GM21367 (cell line): ENCODE measurements at regions not wholly inside any gene's neighbourhood (a gene's known extent, or its start where the extent isn't known, plus 50 kb on each side); places are given as distances from the start of the nearest gene placed in this dataset.

Experiments used
- ATAC-seq: cut with Tn5 transposase; IDR thresholded peaks from one replicate; pipeline ENCODE4 v1.9.1; 2021; ENCODE audit not compliant: unreplicated experiment

GRCh38 chr7:13524076-13524475 lies 465.4 kb downstream of the ETV1 start:
- no peak for ATAC-seq

- no peak for ATAC-seq
Observed at GRCh38 chr7:13532028-13532753, 457.3 kb downstream of the ETV1 start.

GRCh38 chr7:13538669-13539068 lies 450.8 kb downstream of the ETV1 start:
- no peak for ATAC-seq

GRCh38 chr7:13540429-13540828 lies 449.0 kb downstream of the ETV1 start:
- ATAC-seq = no peak

GRCh38 chr7:13541326-13541725 lies 448.1 kb downstream of the ETV1 start:
- no peak for ATAC-seq

GRCh38 chr7:13542451-13542850 lies 447.0 kb downstream of the ETV1 start:
- ATAC-seq = no peak

GRCh38 chr7:13551503-13551902 lies 438.0 kb downstream of the ETV1 start:
- ATAC-seq = no peak

- no peak for ATAC-seq
Observed at GRCh38 chr7:13560441-13560840, 429.0 kb downstream of the ETV1 start.

GRCh38 chr7:13563257-13563656 lies 426.2 kb downstream of the ETV1 start:
- no peak for ATAC-seq

GRCh38 chr7:13563680-13564079 lies 425.8 kb downstream of the ETV1 start:
- ATAC-seq = no peak

GRCh38 chr7:13577566-13578145 lies 411.8 kb downstream of the ETV1 start:
- no peak for ATAC-seq

- ATAC-seq = no peak
Observed at GRCh38 chr7:13578294-13578693, 411.2 kb downstream of the ETV1 start.

- ATAC-seq = no peak
Observed at GRCh38 chr7:13581097-13581496, 408.4 kb downstream of the ETV1 start.

- ATAC-seq = no peak
Observed at GRCh38 chr7:13593854-13594253, 395.6 kb downstream of the ETV1 start.

- ATAC-seq = no peak
Observed at GRCh38 chr7:13602036-13602435, 387.4 kb downstream of the ETV1 start.

GRCh38 chr7:13603016-13603415 lies 386.4 kb downstream of the ETV1 start:
- ATAC-seq = no peak

GRCh38 chr7:13603661-13604060 lies 385.8 kb downstream of the ETV1 start:
- ATAC-seq = no peak

- no peak for ATAC-seq
Observed at GRCh38 chr7:13604178-13604577, 385.3 kb downstream of the ETV1 start.

GRCh38 chr7:13610372-13610771 lies 379.1 kb downstream of the ETV1 start:
- no peak for ATAC-seq

- ATAC-seq = no peak
Observed at GRCh38 chr7:13615679-13616078, 373.8 kb downstream of the ETV1 start.

GRCh38 chr7:13627455-13627854 lies 362.0 kb downstream of the ETV1 start:
- no peak for ATAC-seq

- no peak for ATAC-seq
Observed at GRCh38 chr7:13628239-13629001, 361.0 kb downstream of the ETV1 start.
